ENCODE measurements at regions not wholly inside any gene's neighbourhood (a gene's known extent, or its start where the extent isn't known, plus 50 kb on each side); places are given as distances from the start of the nearest gene placed in this dataset.

- in situ Hi-C loops (cut with MboI; ENCODE audit: low sequenced_read_pairs in 4 of 4) = no loop called here
Observed at GRCh38 chr14:62015945-62016344, 253.7 kb downstream of the SNAPC1 start.

GRCh38 chr14:62017651-62018230 is 255.5 kb downstream of the SNAPC1 start:
- Histone ChIP-seq H3K27ac (no peak overlapping the region), H3K4me3 (no peak overlapping the region), H3K9me3 (no peaks in the 10 kb centered on the region), H3K4me1 (no peaks in the 10 kb centered on the region), H3K36me3 (no peaks in the 10 kb centered on the region), H3K27me3 (no peaks in the 10 kb centered on the region)
- TF ChIP-seq CTCF (IDR thresholded peaks at IDR 0.05 in 4 of 5, conservative IDR thresholded peaks at IDR 0.05 in 1 of 5) (no peak), POLR2A (IDR thresholded peaks at IDR 0.05) (no peak)
- in situ Hi-C loops (cut with MboI; ENCODE audit: low sequenced_read_pairs in 4 of 4) (no loop called here), intact Hi-C loops (cut with DNase I; ENCODE audit: low total_unique reads) (no loop called here)
- ATAC-seq (no peak), DNase-seq (no peak)

More at GRCh38 chr14:62015945-62016344, 253.7 kb downstream of the SNAPC1 start:
- no peak for TF ChIP-seq POLR2A (IDR thresholded peaks at IDR 0.05)
- TF ChIP-seq CTCF (IDR thresholded peaks at IDR 0.05 in 4 of 5, conservative IDR thresholded peaks at IDR 0.05 in 1 of 5) = no peak
- Histone ChIP-seq H3K4me1 (no peaks in the 10 kb centered on the region), H3K36me3 (no peaks in the 10 kb centered on the region), H3K4me3 (no peak overlapping the region), H3K27ac (no peak overlapping the region), H3K9me3 (no peaks in the 10 kb centered on the region), H3K27me3 (no peaks in the 10 kb centered on the region)
- intact Hi-C loops (cut with DNase I; ENCODE audit: low total_unique reads) = no loop called here
- ATAC-seq = no peak
- no peak for DNase-seq

DNA sequence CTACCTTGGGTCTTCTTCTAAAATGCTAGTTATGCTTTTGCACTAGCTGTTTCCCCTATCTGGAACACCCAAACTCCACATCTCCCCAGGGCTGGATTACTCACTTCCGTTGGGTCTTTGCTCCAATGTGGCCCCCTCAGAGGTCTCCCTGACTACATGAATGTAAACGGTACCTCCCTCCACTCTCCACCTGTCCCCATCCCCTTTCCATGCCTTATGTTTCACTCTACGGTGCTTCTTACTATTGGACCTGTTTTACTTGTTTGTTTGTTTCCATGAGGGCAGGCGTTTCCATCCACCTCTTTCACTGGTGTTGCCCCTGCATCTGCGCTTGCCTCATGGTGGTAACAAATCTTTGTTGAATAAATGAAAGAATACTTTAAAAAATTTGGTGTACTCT is 256.4 kb downstream of the SNAPC1 start:
- intact Hi-C loops (cut with DNase I; ENCODE audit: low total_unique reads) = no loop called here
- Histone ChIP-seq H3K36me3 (no peaks in the 10 kb centered on the region), H3K27me3 (no peaks in the 10 kb centered on the region), H3K27ac (no peak overlapping the region), H3K4me1 (no peaks in the 10 kb centered on the region), H3K9me3 (no peaks in the 10 kb centered on the region), H3K4me3 (no peak overlapping the region)
- TF ChIP-seq POLR2A (IDR thresholded peaks at IDR 0.05) (no peak), CTCF (IDR thresholded peaks at IDR 0.05 in 4 of 5, conservative IDR thresholded peaks at IDR 0.05 in 1 of 5) (no peak)
- no peak for ATAC-seq
- no peak for DNase-seq
- in situ Hi-C loops (cut with MboI; ENCODE audit: low sequenced_read_pairs in 4 of 4) = no loop called here

DNA sequence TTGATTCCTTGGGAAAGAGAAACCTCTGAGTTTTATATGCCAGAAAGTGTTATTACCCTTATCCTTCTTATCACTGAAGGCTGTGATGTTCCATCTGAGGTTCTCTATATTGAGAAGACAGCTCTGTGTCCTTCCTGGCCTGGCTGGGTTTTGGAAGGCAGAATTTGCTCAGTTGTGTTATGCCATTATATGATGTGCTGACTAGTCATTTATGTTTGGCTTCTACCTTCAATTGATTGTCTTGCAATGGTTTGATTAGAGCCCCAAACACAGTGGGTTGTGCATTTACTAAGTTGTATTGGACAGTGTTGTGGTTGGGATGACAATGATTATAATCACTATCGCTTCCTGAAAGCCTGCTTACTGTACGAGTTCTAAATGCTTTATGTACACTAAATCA is 265.7 kb downstream of the SNAPC1 start:
- DNase-seq = no peak
- TF ChIP-seq POLR2A (IDR thresholded peaks at IDR 0.05) (no peak), CTCF (IDR thresholded peaks at IDR 0.05 in 4 of 5, conservative IDR thresholded peaks at IDR 0.05 in 1 of 5) (no peak)
- H3K4me3 ChIP-seq = no peak overlapping the region
- H3K9me3 ChIP-seq = no peaks in the 10 kb centered on the region
- H3K36me3 ChIP-seq = no peaks in the 10 kb centered on the region
- H3K27me3 ChIP-seq = no peaks in the 10 kb centered on the region
- in situ Hi-C loops (cut with MboI; ENCODE audit: low sequenced_read_pairs in 4 of 4) (no loop called here), intact Hi-C loops (cut with DNase I; ENCODE audit: low total_unique reads) (no loop called here)
- ATAC-seq = no peak
- H3K4me1 ChIP-seq = no peaks in the 10 kb centered on the region
- H3K27ac ChIP-seq = no peak overlapping the region

- H3K27me3 ChIP-seq = no peaks in the 10 kb centered on the region
- no peaks in the 10 kb centered on the region for H3K9me3 ChIP-seq
- TF ChIP-seq CTCF (IDR thresholded peaks at IDR 0.05 in 4 of 5, conservative IDR thresholded peaks at IDR 0.05 in 1 of 5) = no peak
- no peak for TF ChIP-seq POLR2A (IDR thresholded peaks at IDR 0.05)
- ATAC-seq (no peak), DNase-seq (no peak)
- intact Hi-C loops (cut with DNase I; ENCODE audit: low total_unique reads) = no loop called here
- H3K27ac ChIP-seq = no peak overlapping the region
- no peaks in the 10 kb centered on the region for H3K36me3 ChIP-seq
- H3K4me1 ChIP-seq = no peaks in the 10 kb centered on the region
- in situ Hi-C loops (cut with MboI; ENCODE audit: low sequenced_read_pairs in 4 of 4) = no loop called here
- H3K4me3 ChIP-seq = no peak overlapping the region
Observed at GRCh38 chr14:62029569-62029924, 267.3 kb downstream of the SNAPC1 start.
